ENCODE measurements at regions not wholly inside any gene's neighbourhood (a gene's known extent, or its start where the extent isn't known, plus 50 kb on each side); places are given as distances from the start of the nearest gene placed in this dataset.

DNA sequence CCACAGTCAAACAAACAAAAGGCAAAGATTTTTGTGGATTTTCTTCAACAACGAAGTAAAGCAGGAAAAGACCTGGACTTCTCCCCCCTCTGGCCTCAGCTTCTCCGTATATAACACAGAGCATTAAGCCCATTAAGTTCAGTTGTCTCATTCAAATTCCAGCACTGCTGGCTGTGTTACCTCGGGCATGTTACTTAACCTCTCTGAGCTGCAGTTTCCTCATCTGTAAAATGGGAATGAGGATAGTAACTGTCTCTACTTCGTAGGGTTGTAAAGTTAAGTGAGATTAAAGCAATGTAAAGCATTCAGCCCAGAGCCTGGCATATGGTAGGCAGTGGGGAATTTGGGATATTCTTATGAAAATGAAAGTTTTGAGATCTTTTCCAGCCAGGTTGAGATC, 92.7 kb upstream of the SMIM23 start (continued):
- TF ChIP-seq, protein P1, sequence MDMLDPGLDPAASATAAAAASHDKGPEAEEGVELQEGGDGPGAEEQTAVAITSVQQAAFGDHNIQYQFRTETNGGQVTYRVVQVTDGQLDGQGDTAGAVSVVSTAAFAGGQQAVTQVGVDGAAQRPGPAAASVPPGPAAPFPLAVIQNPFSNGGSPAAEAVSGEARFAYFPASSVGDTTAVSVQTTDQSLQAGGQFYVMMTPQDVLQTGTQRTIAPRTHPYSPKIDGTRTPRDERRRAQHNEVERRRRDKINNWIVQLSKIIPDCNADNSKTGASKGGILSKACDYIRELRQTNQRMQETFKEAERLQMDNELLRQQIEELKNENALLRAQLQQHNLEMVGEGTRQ (CRISPR knock-in tag; IDR thresholded peaks at IDR 0.05), result no peak
- TF ChIP-seq CBFB (CRISPR knock-in tag; IDR thresholded peaks at IDR 0.05; ENCODE audit: low read depth) (no peak), TEAD1 (CRISPR knock-in tag; IDR thresholded peaks at IDR 0.05) (no peak), ZNF512 (CRISPR knock-in tag; IDR thresholded peaks at IDR 0.05; ENCODE audit: borderline replicate concordance) (no peak)

DNA sequence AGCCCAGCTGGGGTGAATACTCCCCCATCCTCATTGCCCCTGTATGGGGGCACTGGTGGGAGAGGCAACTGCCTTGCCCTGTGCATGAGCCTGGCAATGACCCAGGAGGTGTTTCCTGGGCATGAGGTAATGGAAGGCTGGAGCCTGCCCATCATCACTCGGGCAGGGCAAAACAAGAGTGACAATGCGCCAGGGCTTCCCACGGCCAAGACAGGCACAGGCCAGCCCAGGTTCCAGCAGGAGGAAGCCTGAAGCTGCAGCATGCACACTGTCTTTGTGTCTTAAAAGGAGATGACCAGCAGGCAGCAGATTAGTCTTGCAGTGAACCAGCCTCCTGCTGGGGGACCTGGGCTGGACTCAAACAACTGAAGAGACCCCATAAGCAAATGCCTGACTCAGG, 92.2 kb upstream of the SMIM23 start:
- no peak overlapping the region for H3K27ac Mint-ChIP-seq
- CTCF ChIA-PET, result interaction anchor here (0.9 kb wide), 1 partner anchor 12 kb away, joined by 3 read pairs; no protein-coding TSS in a partner anchor
- H3K27me3 Mint-ChIP-seq (ENCODE audit: low read depth), result no peaks in the 10 kb centered on the region
- H3K9me3 Mint-ChIP-seq, result no peaks in the 10 kb centered on the region
- ATAC-seq (no peak), DNase-seq (ENCODE audit: low spot score) (no peak)
- no peak overlapping the region for H3K4me3 Mint-ChIP-seq
- TF ChIP-seq ETV6 (CRISPR knock-in tag; IDR thresholded peaks at IDR 0.05) (no peak), ZNF396 (CRISPR knock-in tag; IDR thresholded peaks at IDR 0.05; ENCODE audit: borderline replicate concordance) (no peak), CREM (CRISPR knock-in tag; IDR thresholded peaks at IDR 0.05) (no peak), TCF7 (CRISPR knock-in tag; IDR thresholded peaks at IDR 0.05; ENCODE audit: low read depth) (no peak), AFF4 (CRISPR knock-in tag; IDR thresholded peaks at IDR 0.05; ENCODE audit: borderline replicate concordance) (no peak), ATF1 (CRISPR knock-in tag; IDR thresholded peaks at IDR 0.05) (no peak), FOXK1 (CRISPR knock-in tag; IDR thresholded peaks at IDR 0.05) (no peak), NR3C1 (CRISPR knock-in tag; conservative IDR thresholded peaks at IDR 0.05; ENCODE audit: low read depth) (no peak)
- no peaks in the 10 kb centered on the region for H3K4me1 Mint-ChIP-seq
- POLR2A ChIA-PET, result no interaction called here
- no peaks in the 10 kb centered on the region for H3K36me3 Mint-ChIP-seq

DNA sequence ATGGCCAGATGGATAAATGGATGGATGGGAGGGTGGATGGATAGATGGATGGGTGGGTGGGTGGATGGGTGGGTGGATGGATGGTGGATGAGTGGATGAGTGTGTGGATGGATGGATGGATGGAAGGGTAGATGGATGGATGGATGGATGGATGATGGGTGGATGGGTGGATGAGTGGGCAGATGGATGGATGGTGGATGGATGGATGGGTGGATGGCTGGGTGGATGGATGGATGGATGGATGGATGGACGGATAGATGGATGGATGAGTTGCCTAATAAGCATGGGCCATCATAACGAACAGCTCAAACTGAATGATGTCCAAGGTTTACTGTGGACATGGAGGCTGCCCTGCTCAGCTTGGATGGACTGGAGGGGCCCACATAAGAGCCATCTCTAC, 89.8 kb upstream of the SMIM23 start:
- CTCF ChIA-PET, result interaction anchor here (0.5 to 1.7 kb wide), 2 partner anchors 15 to 364 kb away, joined by 4 to 7 read pairs; no protein-coding TSS in a partner anchor
- Mint-ChIP-seq H3K9me3 (no peaks in the 10 kb centered on the region), H3K27me3 (ENCODE audit: low read depth) (no peaks in the 10 kb centered on the region), H3K4me3 (no peak overlapping the region), H3K36me3 (no peaks in the 10 kb centered on the region), H3K4me1 (no peaks in the 10 kb centered on the region), H3K27ac (no peak overlapping the region)
- POLR2A ChIA-PET, result no interaction called here
- TF ChIP-seq PRDM15 (CRISPR knock-in tag; IDR thresholded peaks at IDR 0.05) (no peak), SMAD3 (CRISPR knock-in tag; IDR thresholded peaks at IDR 0.05; ENCODE audit: borderline replicate concordance) (no peak), NR2C2 (CRISPR knock-in tag; IDR thresholded peaks at IDR 0.05) (no peak), ZNF423 (CRISPR knock-in tag; IDR thresholded peaks at IDR 0.05) (no peak)
- ATAC-seq (no peak), DNase-seq (ENCODE audit: low spot score) (no peak)

Data from WTC11 (cell line).